ENCODE measurements at regions not wholly inside any gene's neighbourhood (a gene's known extent, or its start where the extent isn't known, plus 50 kb on each side); places are given as distances from the start of the nearest gene placed in this dataset.

- no peak for DNase-seq (ENCODE audit: extremely low spot score)
- ChIA-PET CTCF (no interaction called here), POLR2A (no interaction called here)
- TF ChIP-seq CTCF (IDR thresholded peaks at IDR 0.05; ENCODE audit: control extremely low read depth, extremely low read depth, low read depth, missing control alignments): no peak
These were observed 145.5 kb upstream of the PMFBP1 start for GRCh38 chr16:72317446-72317845.

GRCh38 chr16:72313903-72314302 is 141.9 kb upstream of the PMFBP1 start:
- TF ChIP-seq CTCF (IDR thresholded peaks at IDR 0.05; ENCODE audit: control extremely low read depth, extremely low read depth, low read depth, missing control alignments): no peak
- ChIA-PET CTCF (no interaction called here), POLR2A (no interaction called here)
- no peak for DNase-seq (ENCODE audit: extremely low spot score)

GRCh38 chr16:72312828-72313227 is 140.9 kb upstream of the PMFBP1 start:
- TF ChIP-seq CTCF (IDR thresholded peaks at IDR 0.05; ENCODE audit: control extremely low read depth, extremely low read depth, low read depth, missing control alignments): no peak
- DNase-seq (ENCODE audit: extremely low spot score): no peak
- CTCF ChIA-PET: no interaction called here
- POLR2A ChIA-PET: no interaction called here

- TF ChIP-seq CTCF (IDR thresholded peaks at IDR 0.05; ENCODE audit: control extremely low read depth, extremely low read depth, low read depth, missing control alignments): no peak
- ChIA-PET CTCF (interaction anchor here (0.6 to 1.4 kb wide), 2 partner anchors 14 to 18 kb away, joined by 3 to 4 read pairs; no protein-coding TSS in a partner anchor), POLR2A (no interaction called here)
- DNase-seq (ENCODE audit: extremely low spot score): no peak
These were observed 139.5 kb upstream of the PMFBP1 start for GRCh38 chr16:72311426-72311825.

- CTCF ChIA-PET: no interaction called here
- DNase-seq (ENCODE audit: extremely low spot score): no peak
- no peak for TF ChIP-seq CTCF (IDR thresholded peaks at IDR 0.05; ENCODE audit: control extremely low read depth, extremely low read depth, low read depth, missing control alignments)
- POLR2A ChIA-PET: no interaction called here
These were observed 137.0 kb upstream of the PMFBP1 start for GRCh38 chr16:72309001-72309400.

GRCh38 chr16:72308396-72308795 is 136.4 kb upstream of the PMFBP1 start:
- ChIA-PET POLR2A (no interaction called here), CTCF (interaction anchor here (1.2 kb wide), 1 partner anchor 22 kb away, joined by 3 read pairs; no protein-coding TSS in a partner anchor)
- no peak for DNase-seq (ENCODE audit: extremely low spot score)
- TF ChIP-seq CTCF (IDR thresholded peaks at IDR 0.05; ENCODE audit: control extremely low read depth, extremely low read depth, low read depth, missing control alignments): no peak

GRCh38 chr16:72302332-72302731 is 130.4 kb upstream of the PMFBP1 start:
- POLR2A ChIA-PET: no interaction called here
- no peak for DNase-seq (ENCODE audit: extremely low spot score)
- no peak for TF ChIP-seq CTCF (IDR thresholded peaks at IDR 0.05; ENCODE audit: control extremely low read depth, extremely low read depth, low read depth, missing control alignments)
- CTCF ChIA-PET: no interaction called here
